GM19395 (cell line): ENCODE measurements at regions not wholly inside any gene's neighbourhood (a gene's known extent, or its start where the extent isn't known, plus 50 kb on each side); places are given as distances from the start of the nearest gene placed in this dataset.
A peak's percentile ranks its signal among the peaks of the same experiment; 100 is the strongest.

Source experiments
- ATAC-seq: cut with Tn5 transposase; IDR thresholded peaks from one replicate; pipeline ENCODE4 v1.9.1; 2021; ENCODE audit warnings: mild to moderate bottlenecking, moderate library complexity; ENCODE audit not compliant: unreplicated experiment

GRCh38 chr5:61650661-61651060 lies 318.6 kb downstream of the ZSWIM6 start:
- no peak for ATAC-seq

- ATAC-seq: no peak
Measured at GRCh38 chr5:61651195-61651594, 319.1 kb downstream of the ZSWIM6 start.

- ATAC-seq: no peak
Measured at GRCh38 chr5:61652916-61653315, 320.9 kb downstream of the ZSWIM6 start.

- ATAC-seq: no peak
Measured at GRCh38 chr5:61653807-61654580, 321.9 kb downstream of the ZSWIM6 start.

DNA sequence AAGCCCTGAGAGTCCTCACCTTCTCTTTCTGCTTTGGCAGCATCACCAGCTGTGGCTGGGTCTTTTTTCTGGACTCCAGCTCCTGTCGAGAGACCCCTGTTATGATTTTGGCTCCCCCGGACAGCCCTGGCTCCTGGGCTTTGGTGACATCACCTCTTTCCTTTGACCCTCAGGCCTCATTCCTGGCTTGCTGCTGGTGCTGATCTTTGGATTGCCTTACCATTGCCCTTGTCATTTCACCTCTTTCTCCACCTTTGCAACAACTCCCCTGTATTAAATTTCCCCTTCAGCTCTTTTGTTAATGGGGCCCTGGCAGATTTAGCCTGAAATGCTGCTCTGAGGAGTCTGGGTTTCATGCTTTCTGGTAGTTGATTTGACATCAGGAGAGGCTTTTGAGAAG lies 322.8 kb downstream of the ZSWIM6 start:
- no peak for ATAC-seq

GRCh38 chr5:61657010-61657409 lies 325.0 kb downstream of the ZSWIM6 start:
- ATAC-seq: no peak

GRCh38 chr5:61657686-61658085 lies 325.6 kb downstream of the ZSWIM6 start:
- no peak for ATAC-seq

DNA sequence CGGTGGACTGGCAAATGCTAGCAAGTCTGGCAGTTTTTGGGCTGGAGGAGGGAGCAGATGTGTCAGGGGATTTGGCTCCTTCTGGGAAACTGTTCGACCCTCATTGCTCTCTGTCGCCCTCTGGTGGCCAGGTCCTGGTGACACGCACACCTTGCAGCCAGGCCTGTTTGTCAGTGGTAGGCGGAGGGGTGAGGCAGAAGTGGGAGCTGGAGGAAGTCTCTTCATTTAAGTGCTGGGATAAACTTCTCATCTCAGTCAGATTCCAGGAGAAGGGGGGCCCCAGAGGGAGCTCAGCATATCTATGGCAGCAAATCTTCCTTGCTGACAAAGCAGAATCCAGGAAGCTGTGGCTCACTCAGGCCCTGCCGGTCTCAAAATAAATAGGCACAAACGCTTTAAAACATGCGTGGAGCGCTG lies 326.5 kb downstream of the ZSWIM6 start:
- peak; percentile 92 for ATAC-seq

DNA sequence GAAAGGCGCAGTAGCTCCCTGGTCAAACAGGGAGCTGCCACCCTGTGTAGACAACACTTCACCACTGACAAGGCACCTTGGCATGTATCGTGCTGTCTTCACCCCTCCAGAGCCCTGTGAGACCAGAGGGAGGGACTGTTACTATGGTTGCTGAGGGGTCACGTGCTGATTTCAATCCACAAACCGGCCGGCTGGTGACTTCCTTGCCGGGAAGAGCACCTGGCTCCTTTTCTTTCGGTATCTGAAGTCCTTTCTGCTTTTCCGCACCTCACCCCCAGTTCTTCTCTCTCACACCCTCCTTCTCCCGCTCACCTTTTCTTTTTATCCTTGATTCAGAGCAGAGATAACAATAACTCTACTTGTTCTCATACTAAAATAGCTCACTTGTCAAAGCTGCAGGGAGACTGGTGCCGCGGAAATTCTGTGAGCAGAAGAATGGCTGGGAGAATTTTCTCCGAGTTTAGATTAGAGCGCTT lies 327.2 kb downstream of the ZSWIM6 start:
- ATAC-seq: no peak

DNA sequence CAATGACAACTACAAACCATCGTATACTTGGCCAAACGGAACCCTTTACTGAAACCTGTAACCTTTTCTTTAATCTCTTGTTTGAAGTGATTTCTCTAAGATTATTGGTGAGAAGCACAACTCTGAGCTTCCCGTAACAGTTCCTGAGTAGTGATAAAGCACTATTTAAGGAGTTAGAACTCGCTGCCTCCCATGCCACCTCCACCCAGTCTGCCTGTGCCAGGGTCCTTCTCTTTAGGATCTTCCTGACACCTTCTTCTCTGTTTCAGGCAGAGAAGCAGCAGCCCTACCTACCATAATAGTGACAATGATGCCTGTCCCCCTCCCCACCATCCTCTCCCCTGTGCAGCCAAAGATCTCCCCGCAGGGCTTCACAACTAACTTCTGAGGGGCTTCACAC lies 330.6 kb downstream of the ZSWIM6 start:
- no peak for ATAC-seq

DNA sequence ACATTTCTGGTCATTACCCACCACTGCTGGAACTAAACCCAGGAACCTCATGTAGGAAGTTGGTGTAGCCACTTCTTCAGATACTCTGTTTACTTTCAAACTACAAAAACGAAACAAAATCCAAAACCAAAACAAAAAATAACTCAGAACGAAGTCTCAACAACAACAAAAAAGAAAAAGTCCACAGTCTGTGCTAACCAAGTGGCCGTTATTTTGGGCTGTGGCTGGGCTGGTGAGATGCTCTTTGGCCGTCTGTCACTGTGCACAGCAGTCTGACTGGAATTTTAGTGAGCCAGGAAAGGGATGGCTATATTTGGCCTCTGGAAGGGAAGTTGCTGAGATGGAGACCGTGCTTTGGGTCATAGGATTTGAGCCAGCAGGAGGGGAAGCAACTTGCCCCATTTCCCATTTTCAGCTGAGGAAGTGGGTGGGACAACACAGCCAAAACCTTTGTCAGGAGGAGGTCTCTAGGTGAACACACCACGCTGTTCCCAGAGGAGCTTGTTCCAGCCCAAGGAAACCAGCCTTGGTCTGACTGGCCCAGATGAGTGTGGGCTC lies 334.1 kb downstream of the ZSWIM6 start:
- ATAC-seq: no peak

DNA sequence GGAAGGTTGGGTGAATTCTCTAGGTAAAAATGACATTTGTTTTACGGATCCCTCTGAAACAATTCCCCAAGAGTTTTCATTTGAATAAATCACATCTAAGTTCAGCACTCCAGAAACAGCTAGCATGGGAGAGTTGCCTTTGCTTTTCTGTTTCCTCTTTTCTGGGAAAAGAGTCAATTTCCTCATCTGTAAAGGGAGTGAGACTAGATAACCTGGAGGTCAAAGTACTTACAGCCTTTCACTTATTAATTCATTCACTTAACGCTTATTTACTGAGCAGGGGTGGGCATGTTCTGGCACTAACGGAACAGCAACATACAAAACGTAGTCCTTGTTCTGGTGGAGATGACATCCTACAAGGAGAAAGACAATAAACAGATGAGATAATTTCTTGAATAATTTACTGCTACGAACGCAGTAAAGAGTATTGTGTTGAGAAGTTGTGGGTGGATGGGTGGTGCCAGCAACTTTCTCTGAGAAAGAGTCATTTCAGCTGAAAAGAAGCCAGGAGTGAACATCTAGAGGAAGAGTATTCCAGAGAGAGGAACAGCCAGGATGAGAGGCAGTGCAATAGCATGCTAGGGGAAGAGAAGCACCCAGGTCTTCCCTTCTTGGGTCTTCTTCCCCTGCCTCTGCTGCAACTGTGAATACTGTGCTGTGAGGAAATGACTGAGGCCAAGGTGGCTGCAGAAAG lies 335.6 kb downstream of the ZSWIM6 start:
- ATAC-seq: no peak

DNA sequence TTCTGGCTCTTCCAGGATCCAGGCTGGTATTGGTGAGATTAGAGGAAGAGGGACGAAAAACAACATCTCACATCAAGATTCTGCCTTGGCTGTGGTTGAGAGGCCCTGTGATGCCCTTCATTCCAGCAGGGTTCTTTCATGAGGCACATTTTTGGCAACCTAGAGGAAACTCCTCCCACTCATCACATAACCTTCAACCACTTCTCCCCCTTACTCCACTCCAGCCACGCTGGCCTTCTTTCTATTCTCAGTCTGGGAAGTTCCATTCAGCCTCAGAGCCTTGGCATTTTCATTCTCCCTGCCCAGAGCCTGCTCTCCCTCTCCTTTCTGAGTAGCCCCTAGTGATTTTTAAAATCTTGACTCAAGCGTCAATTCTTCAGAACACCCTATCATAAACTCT lies 337.5 kb downstream of the ZSWIM6 start:
- ATAC-seq: no peak

DNA sequence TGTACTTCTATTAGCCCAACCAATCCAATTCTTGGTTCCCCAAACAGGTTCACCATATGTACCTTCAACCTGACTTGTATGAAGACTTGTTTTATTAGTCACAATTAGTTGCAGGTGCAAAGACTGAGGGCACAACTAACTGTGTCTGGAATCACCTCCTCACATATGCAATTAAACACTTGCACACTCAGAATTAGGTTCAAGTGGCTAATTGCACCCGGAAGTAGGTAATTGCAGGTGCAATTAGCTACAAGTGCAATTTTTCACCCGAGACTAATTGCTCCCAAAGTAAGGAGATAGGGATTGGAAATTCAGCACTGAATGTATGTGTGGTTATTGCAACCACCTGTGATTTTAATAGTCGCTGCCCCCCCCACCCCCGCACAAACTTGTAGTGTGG lies 338.9 kb downstream of the ZSWIM6 start:
- no peak for ATAC-seq

GRCh38 chr5:61673007-61673735 lies 341.1 kb downstream of the ZSWIM6 start:
- ATAC-seq: peak; percentile 68

GRCh38 chr5:61674378-61674777 lies 342.3 kb downstream of the ZSWIM6 start:
- no peak for ATAC-seq

DNA sequence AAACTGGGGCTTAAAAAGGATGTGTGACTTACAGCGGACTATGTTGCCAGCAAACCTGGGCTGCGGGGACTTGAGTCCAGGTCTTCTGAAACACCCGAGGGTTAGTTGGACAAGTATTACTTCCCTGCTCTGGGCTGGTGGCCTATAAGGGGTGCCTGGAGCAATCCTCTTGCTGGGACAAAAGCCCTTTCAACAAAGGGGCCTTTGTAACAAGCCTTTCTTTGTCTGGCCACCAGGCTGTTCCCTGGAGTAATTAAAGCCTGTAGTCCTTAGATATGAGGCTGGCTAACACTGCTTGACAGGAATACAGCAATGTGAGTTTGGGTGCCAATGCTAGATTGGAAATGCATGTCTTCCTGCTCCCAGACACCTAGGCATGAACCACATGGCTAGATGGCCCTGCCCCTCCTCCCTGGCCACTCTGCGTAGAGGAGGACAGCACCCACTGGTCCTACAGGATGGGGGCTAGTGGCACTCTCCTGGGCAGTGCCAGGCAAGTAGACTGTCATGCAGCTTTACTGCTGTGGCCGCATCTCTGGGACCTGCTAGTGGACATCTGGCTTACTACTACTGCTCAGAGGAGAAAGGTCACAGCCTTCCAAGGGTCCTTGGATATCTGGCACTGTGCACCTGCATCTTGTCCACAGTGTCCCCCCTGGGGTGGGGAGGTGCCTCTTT lies 343.1 kb downstream of the ZSWIM6 start:
- no peak for ATAC-seq

GRCh38 chr5:61677220-61677619 lies 345.2 kb downstream of the ZSWIM6 start:
- ATAC-seq: no peak

GRCh38 chr5:61678966-61679365 lies 346.9 kb downstream of the ZSWIM6 start:
- no peak for ATAC-seq

DNA sequence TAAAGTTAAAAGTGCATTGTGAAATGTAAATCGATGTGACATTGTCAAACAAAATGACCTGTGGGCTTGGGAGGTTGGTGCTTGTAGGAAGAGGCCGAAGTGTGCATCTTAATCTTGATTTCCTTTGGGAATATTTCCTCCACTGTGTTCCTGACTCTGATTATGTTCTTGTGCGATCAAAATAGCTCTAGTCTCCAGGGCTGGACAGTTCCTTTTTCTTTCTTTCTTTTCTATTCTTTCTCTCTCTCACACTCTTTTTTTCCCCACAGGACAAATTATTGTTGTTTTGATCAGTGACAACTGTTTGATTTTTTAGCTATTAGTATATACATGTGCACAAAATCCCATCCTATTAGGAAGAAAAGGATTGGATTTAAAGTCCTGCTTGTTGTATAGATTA lies 347.5 kb downstream of the ZSWIM6 start:
- ATAC-seq: no peak

DNA sequence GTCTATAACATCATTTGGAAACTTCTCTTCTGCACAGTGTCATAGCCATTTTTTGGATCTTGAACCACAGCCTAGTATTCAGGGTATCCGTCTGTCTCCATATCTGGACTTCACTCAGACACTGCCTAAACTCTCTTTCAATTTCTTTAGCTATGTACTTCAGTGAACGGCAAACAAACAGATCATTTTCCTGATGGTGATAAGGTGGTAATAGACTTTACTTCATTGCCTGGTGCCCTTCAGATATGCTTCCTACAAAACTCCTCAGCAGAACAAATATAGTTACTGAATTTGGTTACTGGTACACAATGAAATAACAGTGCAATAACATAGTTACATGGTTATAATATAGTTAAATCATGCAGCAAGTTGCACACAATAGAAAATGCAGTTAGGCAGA lies 348.2 kb downstream of the ZSWIM6 start:
- ATAC-seq: no peak
